T-cell (primary cell): ENCODE measurements at regions not wholly inside any gene's neighbourhood (a gene's known extent, or its start where the extent isn't known, plus 50 kb on each side); places are given as distances from the start of the nearest gene placed in this dataset.

Source experiments
- ATAC-seq, 4 experiments: fragments of 200-7000 bp in 3 of 4; fragments of 150-1000 bp in 1 of 4; cut with Tn5 transposase; replicated peaks in 1 of 4; 1 replicate in 3 of 4; 2 replicates in 1 of 4; pipeline ENCODE4 v1.10.0; 2021; ENCODE audit warnings: moderate library complexity in 3 of 4, mild to moderate bottlenecking in 2 of 4, moderate number of reproducible peaks in 1 of 4
- CTCF ChIA-PET, 2 donors: fragments of 300-600 bp; sonication (Branson Sonifier 250); formaldehyde crosslinking; loops; one replicate each; lab custom pipeline; 2022; ENCODE audit warnings: antibody characterized with exemption in 2 of 2; lab: Charles Lee
- POLR2A ChIA-PET, 2 donors: fragments of 300-600 bp; sonication (Branson Sonifier 250); formaldehyde crosslinking; loops; one replicate each; lab custom pipeline; 2022; ENCODE audit warnings: antibody characterized with exemption in 2 of 2; lab: Charles Lee
- DNase-seq, 35 experiments: peaks; one replicate each; pipeline versions ENCODE4 v3.0.0 to v3.0.0-alpha.2; 2013 to 2023
- H3K27ac ChIP-seq: one replicate; pipeline ENCODE4 v1.5.1; 2013; ENCODE audit warnings: low read length
- H3K27me3 ChIP-seq, 2 experiments: replicated peaks in 1 of 2; 1 replicate in 1 of 2; 2 replicates in 1 of 2; pipeline versions ENCODE4 v1.6.1 to v1.7.0; 2013; ENCODE audit warnings: low read length in 1 of 2, mixed read lengths in 1 of 2; ENCODE audit not compliant: control insufficient read depth in 2 of 2, insufficient read depth in 2 of 2; ENCODE audit errors: extremely low read depth in 1 of 2
- H3K36me3 ChIP-seq, 2 donors: 1 replicate in 1 of 2; 2 replicates in 1 of 2; pipeline versions ENCODE4 v1.6.1 to v1.7.0; 2013; ENCODE audit warnings: low read length in 1 of 2; ENCODE audit not compliant: control insufficient read depth in 2 of 2, insufficient read depth in 1 of 2; ENCODE audit errors: extremely low read depth in 1 of 2
- H3K4me1 ChIP-seq, 2 experiments: 1 replicate in 1 of 2; 2 replicates in 1 of 2; pipeline versions ENCODE4 v1.6.1 to v1.7.0; 2013; ENCODE audit warnings: low read length in 2 of 2, mixed read lengths in 1 of 2; ENCODE audit not compliant: insufficient read depth in 2 of 2, control insufficient read depth in 1 of 2; ENCODE audit errors: extremely low read depth in 1 of 2
- H3K4me3 ChIP-seq, 2 donors: 1 replicate in 1 of 2; 2 replicates in 1 of 2; pipeline versions ENCODE4 v1.5.1 to v1.7.0; 2013; ENCODE audit warnings: mild to moderate bottlenecking in 2 of 2, low read length in 1 of 2, moderate library complexity in 1 of 2; ENCODE audit not compliant: control insufficient read depth in 1 of 2; ENCODE audit errors: extremely low read depth in 1 of 2
- H3K9me3 ChIP-seq: 2 replicates; pipeline ENCODE4 v1.7.0; 2013
- H3K27ac Mint-ChIP-seq, 2 donors: one replicate each; pipeline ENCODE4 v1.8.0; 2020 to 2021; ENCODE audit warnings: mild to moderate bottlenecking in 2 of 2, mixed read lengths in 2 of 2
- H3K27me3 Mint-ChIP-seq, 2 donors: one replicate each; pipeline ENCODE4 v1.8.0; 2021 to 2022; ENCODE audit warnings: mixed read lengths in 2 of 2
- H3K36me3 Mint-ChIP-seq: one replicate; pipeline ENCODE4 v1.8.0; 2021; ENCODE audit warnings: mixed read lengths
- H3K4me1 Mint-ChIP-seq, 3 donors: one replicate each; pipeline ENCODE4 v1.8.0; 2020 to 2022; ENCODE audit warnings: mixed read lengths in 3 of 3, mild to moderate bottlenecking in 1 of 3
- H3K4me3 Mint-ChIP-seq, 3 donors: one replicate each; pipeline ENCODE4 v1.8.0; 2020 to 2022; ENCODE audit warnings: mild to moderate bottlenecking in 3 of 3, mixed read lengths in 3 of 3, moderate library complexity in 3 of 3
- H3K9me3 Mint-ChIP-seq, 3 donors: one replicate each; pipeline ENCODE4 v1.8.0; 2020 to 2022; ENCODE audit warnings: mixed read lengths in 3 of 3
- WGBS: methylation state at CpG from one replicate; pipeline ENCODE4 v1.1.5; 2013; ENCODE audit warnings: missing lambda C conversion rate; ENCODE audit not compliant: insufficient coverage; 5-methylcytosine and 5-hydroxymethylcytosine counted together

DNA sequence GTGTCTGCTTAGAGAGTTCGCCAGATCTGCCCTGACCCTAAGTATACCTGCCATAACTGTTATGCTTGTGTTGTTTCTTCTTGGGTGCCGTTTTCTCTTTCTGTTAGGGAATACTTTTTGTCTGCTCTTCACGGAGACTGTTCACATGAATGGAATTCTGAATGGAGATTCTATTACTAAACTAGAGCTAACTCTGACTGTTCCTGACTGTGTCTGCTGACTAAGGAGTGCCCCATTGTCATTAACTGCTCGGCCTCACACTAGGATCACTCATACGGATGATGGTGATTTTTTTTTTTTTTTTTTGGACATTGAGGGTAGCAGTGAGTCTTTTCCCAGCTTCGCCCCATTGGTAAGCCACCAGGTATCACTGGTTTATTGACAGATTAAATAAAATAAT is 104.8 kb upstream of the SLC8A1 start:
- ATAC-seq (no peak), DNase-seq (no peak)
- Histone ChIP-seq H3K4me3 (no peak overlapping the region), H3K36me3 (no peaks in the 10 kb centered on the region), H3K4me1 (no peaks in the 10 kb centered on the region), H3K27me3 (no peaks in the 10 kb centered on the region), H3K27ac (no peak overlapping the region), H3K9me3 (no peaks in the 10 kb centered on the region)
- ChIA-PET POLR2A (no interaction called here), CTCF (no interaction called here)
- Mint-ChIP-seq H3K4me1 (no peaks in the 10 kb centered on the region), H3K4me3 (no peak overlapping the region), H3K27me3 (peaks cover 0 to 5% of the 10 kb centered on the region in 2 donors), H3K27ac (no peak overlapping the region), H3K36me3 (no peaks in the 10 kb centered on the region), H3K9me3 (no peaks in the 10 kb centered on the region)
- 71% methylated on average over 1 of the region's 6 CpGs for WGBS

DNA sequence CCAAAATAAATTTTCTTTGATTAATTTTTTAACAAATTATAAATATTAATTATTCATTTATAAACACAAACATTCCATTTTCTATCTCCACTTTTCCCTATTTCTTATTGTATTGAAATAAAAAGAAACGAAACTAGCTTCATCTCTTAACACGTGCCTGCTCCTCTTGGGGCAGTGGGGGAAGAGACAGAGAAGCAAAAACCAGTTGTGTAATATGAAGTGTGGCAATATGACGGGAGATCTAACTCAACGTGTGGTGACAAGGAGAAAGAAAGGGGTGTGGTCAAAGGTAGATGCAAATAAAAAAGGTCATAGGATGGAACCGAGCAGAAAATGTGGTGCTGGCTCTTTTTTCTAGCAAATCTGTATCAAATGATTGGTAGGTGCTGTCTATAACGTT is 106.9 kb upstream of the SLC8A1 start:
- Mint-ChIP-seq H3K9me3 (no peaks in the 10 kb centered on the region), H3K4me3 (no peak overlapping the region), H3K27ac (no peak overlapping the region), H3K36me3 (no peaks in the 10 kb centered on the region), H3K4me1 (no peaks in the 10 kb centered on the region), H3K27me3 (peaks cover 0 to under 1% of the 10 kb centered on the region in 2 donors)
- Histone ChIP-seq H3K27ac (no peak overlapping the region), H3K4me1 (no peaks in the 10 kb centered on the region), H3K4me3 (no peak overlapping the region), H3K27me3 (no peaks in the 10 kb centered on the region), H3K36me3 (no peaks in the 10 kb centered on the region), H3K9me3 (no peaks in the 10 kb centered on the region)
- POLR2A ChIA-PET, result no interaction called here
- no peak for ATAC-seq
- 76% methylated on average over 3 of the region's 6 CpGs for WGBS
- DNase-seq, result no peak
- CTCF ChIA-PET, result no interaction called here

DNA sequence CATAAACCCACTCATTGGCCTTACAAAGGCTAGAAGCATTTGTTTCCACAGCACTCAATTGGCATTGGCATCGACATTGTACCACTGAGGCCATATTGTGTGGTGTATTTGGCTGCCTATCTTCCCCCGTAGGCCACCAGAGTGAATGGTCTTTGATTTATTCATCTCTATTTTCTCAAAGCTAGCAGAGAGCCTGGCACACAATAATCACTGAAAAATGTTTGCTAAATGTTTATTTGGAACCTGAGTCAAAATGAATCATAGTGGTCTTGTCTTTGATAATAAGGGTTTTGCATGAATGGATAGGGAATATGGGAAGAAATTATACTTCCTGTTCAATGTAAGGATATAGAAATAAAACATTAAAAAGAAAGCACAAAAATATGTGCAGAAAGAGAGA is 107.3 kb upstream of the SLC8A1 start:
- no peaks in the 10 kb centered on the region for H3K36me3 Mint-ChIP-seq
- H3K27me3 Mint-ChIP-seq, result no peaks in the 10 kb centered on the region
- Histone ChIP-seq H3K4me3 (no peak overlapping the region), H3K4me1 (no peaks in the 10 kb centered on the region), H3K27ac (no peak overlapping the region), H3K27me3 (no peaks in the 10 kb centered on the region), H3K9me3 (no peaks in the 10 kb centered on the region), H3K36me3 (no peaks in the 10 kb centered on the region)
- H3K27ac Mint-ChIP-seq, result no peak overlapping the region
- ChIA-PET CTCF (no interaction called here), POLR2A (no interaction called here)
- H3K9me3 Mint-ChIP-seq, result no peaks in the 10 kb centered on the region
- ATAC-seq (no peak), DNase-seq (no peak)
- H3K4me3 Mint-ChIP-seq, result no peak overlapping the region
- WGBS, result no CpG with 5 or more reads among the region's 2 CpGs
- H3K4me1 Mint-ChIP-seq, result no peaks in the 10 kb centered on the region

GRCh38 chr2:40564184-40564583 is 112.3 kb upstream of the SLC8A1 start:
- Histone ChIP-seq H3K36me3 (no peaks in the 10 kb centered on the region), H3K27ac (no peak overlapping the region), H3K27me3 (no peaks in the 10 kb centered on the region), H3K4me3 (no peak overlapping the region), H3K9me3 (no peaks in the 10 kb centered on the region), H3K4me1 (no peaks in the 10 kb centered on the region)
- DNase-seq, result no peak
- Mint-ChIP-seq H3K27me3 (no peaks in the 10 kb centered on the region), H3K4me1 (no peaks in the 10 kb centered on the region), H3K4me3 (no peak overlapping the region), H3K36me3 (no peaks in the 10 kb centered on the region), H3K27ac (no peak overlapping the region), H3K9me3 (no peaks in the 10 kb centered on the region)
- whole genome bisulfite sequencing, result no CpG with 5 or more reads among the region's 2 CpGs
- ATAC-seq, result no peak
- CTCF ChIA-PET, result no interaction called here
- POLR2A ChIA-PET, result interaction anchor here in 1 of 2 donors (0.5 kb wide), 1 partner anchor 26 kb away, joined by 3 read pairs; no protein-coding TSS in a partner anchor

GRCh38 chr2:40579247-40579646 is 127.4 kb upstream of the SLC8A1 start:
- Histone ChIP-seq H3K27me3 (no peaks in the 10 kb centered on the region), H3K27ac (no peak overlapping the region), H3K36me3 (no peaks in the 10 kb centered on the region), H3K4me1 (no peaks in the 10 kb centered on the region), H3K4me3 (no peak overlapping the region), H3K9me3 (no peaks in the 10 kb centered on the region)
- no peak for ATAC-seq
- no CpG with 5 or more reads among the region's 1 CpG for WGBS
- ChIA-PET POLR2A (no interaction called here), CTCF (no interaction called here)
- Mint-ChIP-seq H3K4me3 (no peak overlapping the region), H3K4me1 (no peaks in the 10 kb centered on the region), H3K36me3 (no peaks in the 10 kb centered on the region), H3K27me3 (no peaks in the 10 kb centered on the region), H3K9me3 (peaks cover 0 to 8% (median 4%) of the 10 kb centered on the region in 3 donors), H3K27ac (no peak overlapping the region)
- DNase-seq, result no peak

DNA sequence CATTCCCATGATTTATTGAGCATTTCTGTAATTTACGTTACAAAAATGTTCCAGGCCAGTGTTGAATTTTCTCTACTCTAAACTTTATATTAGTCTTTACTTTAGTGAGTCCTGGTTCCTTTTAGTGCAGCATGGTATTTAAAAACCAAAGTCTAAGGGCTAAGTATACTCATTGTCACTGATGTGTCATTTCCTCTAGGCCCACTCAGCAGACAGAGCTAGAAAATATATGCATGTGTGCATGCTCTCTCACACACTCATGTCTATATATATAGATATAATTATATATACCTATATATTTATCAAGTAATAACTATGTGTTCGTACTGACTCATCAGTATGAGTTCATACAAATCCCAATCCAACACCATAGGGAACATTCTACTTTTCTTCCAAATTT is 132.5 kb upstream of the SLC8A1 start:
- ATAC-seq (no peak), DNase-seq (no peak)
- POLR2A ChIA-PET, result no interaction called here
- H3K4me3 Mint-ChIP-seq, result no peak overlapping the region
- no peaks in the 10 kb centered on the region for H3K27me3 Mint-ChIP-seq
- H3K9me3 Mint-ChIP-seq, result peaks cover 0 to 5% (median 4%) of the 10 kb centered on the region in 3 donors
- no peak overlapping the region for H3K27ac Mint-ChIP-seq
- no peaks in the 10 kb centered on the region for H3K36me3 Mint-ChIP-seq
- H3K27ac ChIP-seq, result no peak overlapping the region
- no peaks in the 10 kb centered on the region for H3K4me1 Mint-ChIP-seq
- no peaks in the 10 kb centered on the region for H3K36me3 ChIP-seq
- CTCF ChIA-PET, result no interaction called here
- no peaks in the 10 kb centered on the region for H3K9me3 ChIP-seq
- no peaks in the 10 kb centered on the region for H3K4me1 ChIP-seq
- no CpG with 5 or more reads among the region's 2 CpGs for WGBS
- no peak overlapping the region for H3K4me3 ChIP-seq
- no peaks in the 10 kb centered on the region for H3K27me3 ChIP-seq

GRCh38 chr2:40591774-40592173 is 139.9 kb upstream of the SLC8A1 start:
- no peaks in the 10 kb centered on the region for H3K27me3 ChIP-seq

More at GRCh38 chr2:40591774-40592173, 139.9 kb upstream of the SLC8A1 start:
- Histone ChIP-seq H3K4me3 (no peak overlapping the region), H3K9me3 (no peaks in the 10 kb centered on the region), H3K27ac (no peak overlapping the region), H3K4me1 (no peaks in the 10 kb centered on the region), H3K36me3 (no peaks in the 10 kb centered on the region)
- Mint-ChIP-seq H3K4me3 (no peak overlapping the region), H3K27me3 (no peaks in the 10 kb centered on the region), H3K36me3 (no peaks in the 10 kb centered on the region), H3K9me3 (peaks cover 0 to 2% (median 0%) of the 10 kb centered on the region in 3 donors), H3K27ac (no peak overlapping the region), H3K4me1 (no peaks in the 10 kb centered on the region)
- DNase-seq (no peak), ATAC-seq (no peak)
- CTCF ChIA-PET, result no interaction called here
- no CpG with 5 or more reads among the region's 3 CpGs for WGBS
- POLR2A ChIA-PET, result no interaction called here
